ENCODE measurements at regions not wholly inside any gene's neighbourhood (a gene's known extent, or its start where the extent isn't known, plus 50 kb on each side); places are given as distances from the start of the nearest gene placed in this dataset.

DNA sequence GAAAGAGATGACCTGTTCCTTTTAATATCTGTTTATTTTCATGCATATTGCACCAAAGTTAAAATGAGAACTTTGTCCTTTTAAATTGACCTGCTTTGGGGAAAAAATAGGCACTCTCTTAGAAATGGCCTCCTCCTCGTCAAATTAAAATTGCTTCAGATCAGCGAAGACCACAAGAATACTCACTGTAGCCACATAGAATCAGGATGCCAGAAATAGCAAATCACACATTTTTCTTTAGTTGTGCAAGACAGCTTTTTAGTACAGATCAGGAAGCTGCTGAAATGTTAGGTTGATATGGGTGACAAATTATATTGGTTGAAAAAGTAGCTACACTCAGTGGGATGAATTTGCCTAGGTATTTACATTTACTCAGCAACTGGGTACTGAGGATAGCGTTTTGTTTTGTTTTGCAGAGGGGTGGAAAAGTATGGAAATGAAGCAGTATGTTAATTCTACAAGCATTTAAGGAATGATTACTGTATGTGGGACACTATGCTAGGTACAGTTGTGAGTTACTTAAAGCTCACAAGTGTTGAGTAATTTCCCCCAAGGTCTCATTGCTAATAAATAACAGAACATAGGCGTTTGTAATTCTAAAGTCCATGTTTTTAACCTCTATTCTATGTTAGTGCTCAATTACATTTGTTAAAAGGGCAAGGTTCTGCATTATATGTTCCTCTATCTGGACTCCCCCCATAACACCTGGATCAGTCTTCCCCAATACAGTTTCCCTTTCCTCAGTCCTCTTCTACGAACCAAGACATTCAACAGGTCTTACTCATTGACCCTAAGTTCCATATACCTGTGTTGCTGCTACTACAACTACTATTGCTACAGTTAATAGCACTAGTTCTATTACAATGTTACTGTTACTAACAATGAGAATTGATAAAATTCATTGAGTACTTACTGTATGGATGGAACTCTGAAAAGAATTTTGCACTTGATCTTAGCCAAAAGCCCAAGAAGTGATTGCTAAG lies 99.4 kb upstream of the S1PR1 start:
- TF ChIP-seq, protein P1, sequence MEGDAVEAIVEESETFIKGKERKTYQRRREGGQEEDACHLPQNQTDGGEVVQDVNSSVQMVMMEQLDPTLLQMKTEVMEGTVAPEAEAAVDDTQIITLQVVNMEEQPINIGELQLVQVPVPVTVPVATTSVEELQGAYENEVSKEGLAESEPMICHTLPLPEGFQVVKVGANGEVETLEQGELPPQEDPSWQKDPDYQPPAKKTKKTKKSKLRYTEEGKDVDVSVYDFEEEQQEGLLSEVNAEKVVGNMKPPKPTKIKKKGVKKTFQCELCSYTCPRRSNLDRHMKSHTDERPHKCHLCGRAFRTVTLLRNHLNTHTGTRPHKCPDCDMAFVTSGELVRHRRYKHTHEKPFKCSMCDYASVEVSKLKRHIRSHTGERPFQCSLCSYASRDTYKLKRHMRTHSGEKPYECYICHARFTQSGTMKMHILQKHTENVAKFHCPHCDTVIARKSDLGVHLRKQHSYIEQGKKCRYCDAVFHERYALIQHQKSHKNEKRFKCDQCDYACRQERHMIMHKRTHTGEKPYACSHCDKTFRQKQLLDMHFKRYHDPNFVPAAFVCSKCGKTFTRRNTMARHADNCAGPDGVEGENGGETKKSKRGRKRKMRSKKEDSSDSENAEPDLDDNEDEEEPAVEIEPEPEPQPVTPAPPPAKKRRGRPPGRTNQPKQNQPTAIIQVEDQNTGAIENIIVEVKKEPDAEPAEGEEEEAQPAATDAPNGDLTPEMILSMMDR (conservative IDR thresholded peaks at IDR 0.05), result no peak
- Histone ChIP-seq H3K9ac (ENCODE audit: extremely low read depth, low read length, poor library complexity, severe bottlenecking) (no peak overlapping the region), H3K9me3 (ENCODE audit: control insufficient read depth, low read length) (no peaks in the 10 kb centered on the region), H3K36me3 (ENCODE audit: control insufficient read depth, insufficient read depth, low read length) (no peaks in the 10 kb centered on the region), H3K4me1 (ENCODE audit: control insufficient read depth, insufficient read depth, low read length) (peaks cover 4% of the 10 kb centered on the region), H3K27ac (ENCODE audit: low read depth, low read length) (no peak overlapping the region), H3K4me3 (ENCODE audit: low read length) (no peak overlapping the region), H3K27me3 (ENCODE audit: control insufficient read depth, insufficient read depth, low read length, poor library complexity, severe bottlenecking) (no peaks in the 10 kb centered on the region)
- WGBS, 2 experiments (ENCODE audit: insufficient coverage in 1 of 2, insufficient read length in 1 of 2), result 60 to 73% methylated on average over 2 to 5 of the region's 5 CpGs
- H3K27ac Mint-ChIP-seq, result no peak overlapping the region
- H3K36me3 Mint-ChIP-seq (ENCODE audit: low read depth), result no peaks in the 10 kb centered on the region
- H3K27me3 Mint-ChIP-seq (ENCODE audit: insufficient read depth), result no peaks in the 10 kb centered on the region
- no peak overlapping the region for H3K4me3 Mint-ChIP-seq
- DNase-seq, result no peak
- H3K4me1 Mint-ChIP-seq, result peaks cover 25% of the 10 kb centered on the region
- H3K9me3 Mint-ChIP-seq, result no peaks in the 10 kb centered on the region

DNA sequence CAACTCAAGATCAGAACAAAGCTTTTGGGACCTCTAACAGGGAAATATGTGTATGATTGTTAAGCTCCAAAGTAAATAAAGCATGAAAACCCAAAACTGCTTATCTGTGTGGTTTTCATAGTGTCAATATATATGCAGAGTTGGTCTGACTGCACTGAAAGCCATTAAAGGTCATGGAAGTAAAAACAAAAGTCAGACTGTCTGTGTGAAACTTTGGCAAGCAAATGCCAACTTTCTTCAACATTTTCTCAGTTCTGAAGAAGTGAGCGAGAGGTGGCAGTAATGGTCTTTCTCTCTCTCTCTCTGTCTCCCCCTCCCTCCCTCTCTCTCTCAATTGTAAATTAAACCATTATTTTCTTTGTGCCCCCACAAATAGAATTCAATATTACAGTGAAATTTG lies 100.1 kb upstream of the S1PR1 start:
- H3K9me3 ChIP-seq (ENCODE audit: control insufficient read depth, low read length), result no peaks in the 10 kb centered on the region
- no peaks in the 10 kb centered on the region for H3K9me3 Mint-ChIP-seq
- no peak overlapping the region for H3K27ac Mint-ChIP-seq
- H3K4me3 ChIP-seq (ENCODE audit: low read length), result no peak overlapping the region
- no peaks in the 10 kb centered on the region for H3K27me3 ChIP-seq (ENCODE audit: control insufficient read depth, insufficient read depth, low read length, poor library complexity, severe bottlenecking)
- DNase-seq, result no peak
- peaks cover 25% of the 10 kb centered on the region for H3K4me1 Mint-ChIP-seq
- no peaks in the 10 kb centered on the region for H3K36me3 ChIP-seq (ENCODE audit: control insufficient read depth, insufficient read depth, low read length)
- no peaks in the 10 kb centered on the region for H3K27me3 Mint-ChIP-seq (ENCODE audit: insufficient read depth)
- 40% methylated on average over 1 of the region's 1 CpG for WGBS, 2 experiments (ENCODE audit: insufficient coverage in 1 of 2, insufficient read length in 1 of 2)
- H3K4me1 ChIP-seq (ENCODE audit: control insufficient read depth, insufficient read depth, low read length), result peaks cover 4% of the 10 kb centered on the region
- no peak overlapping the region for H3K4me3 Mint-ChIP-seq
- TF ChIP-seq, protein P1 (conservative IDR thresholded peaks at IDR 0.05), result peak; percentile 63
- no peaks in the 10 kb centered on the region for H3K36me3 Mint-ChIP-seq (ENCODE audit: low read depth)
- no peak overlapping the region for H3K9ac ChIP-seq (ENCODE audit: extremely low read depth, low read length, poor library complexity, severe bottlenecking)
- no peak overlapping the region for H3K27ac ChIP-seq (ENCODE audit: low read depth, low read length)

DNA sequence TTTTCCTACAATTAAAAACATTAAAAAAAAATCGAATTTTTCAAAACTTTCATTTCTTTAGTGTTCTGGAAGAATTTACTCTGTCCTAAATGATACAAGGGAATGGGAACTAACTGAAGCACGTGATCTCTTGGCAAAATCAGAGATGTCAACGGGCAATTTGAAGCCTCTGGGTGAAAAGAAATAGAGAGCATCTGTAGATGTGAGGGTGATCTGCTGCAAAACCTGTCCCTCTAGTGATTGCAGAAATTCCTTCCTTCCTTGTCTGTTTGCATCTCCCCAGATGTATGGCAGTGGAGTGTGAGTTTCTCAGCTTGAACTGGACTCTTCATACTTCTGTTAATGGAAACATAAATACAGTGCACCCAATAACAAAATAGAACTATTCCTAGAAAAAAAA lies 100.5 kb upstream of the S1PR1 start:
- TF ChIP-seq, protein P1 (conservative IDR thresholded peaks at IDR 0.05), result no peak
- H3K27me3 ChIP-seq (ENCODE audit: control insufficient read depth, insufficient read depth, low read length, poor library complexity, severe bottlenecking), result no peaks in the 10 kb centered on the region
- 62 to 83% methylated on average over 2 to 3 of the region's 3 CpGs for WGBS, 2 experiments (ENCODE audit: insufficient coverage in 1 of 2, insufficient read length in 1 of 2)

More for the DNA sequence above, 100.5 kb upstream of the S1PR1 start:
- Mint-ChIP-seq H3K27ac (no peak overlapping the region), H3K4me3 (no peak overlapping the region), H3K9me3 (no peaks in the 10 kb centered on the region), H3K27me3 (ENCODE audit: insufficient read depth) (no peaks in the 10 kb centered on the region), H3K4me1 (peaks cover 25% of the 10 kb centered on the region), H3K36me3 (ENCODE audit: low read depth) (no peaks in the 10 kb centered on the region)
- peaks cover 4% of the 10 kb centered on the region for H3K4me1 ChIP-seq (ENCODE audit: control insufficient read depth, insufficient read depth, low read length)
- H3K36me3 ChIP-seq (ENCODE audit: control insufficient read depth, insufficient read depth, low read length), result no peaks in the 10 kb centered on the region
- no peak overlapping the region for H3K9ac ChIP-seq (ENCODE audit: extremely low read depth, low read length, poor library complexity, severe bottlenecking)
- no peak overlapping the region for H3K4me3 ChIP-seq (ENCODE audit: low read length)
- no peak for DNase-seq
- no peak overlapping the region for H3K27ac ChIP-seq (ENCODE audit: low read depth, low read length)
- H3K9me3 ChIP-seq (ENCODE audit: control insufficient read depth, low read length), result no peaks in the 10 kb centered on the region
